IMR-90 (cell line): ENCODE measurements at regions not wholly inside any gene's neighbourhood (a gene's known extent, or its start where the extent isn't known, plus 50 kb on each side); places are given as distances from the start of the nearest gene placed in this dataset.

ENCODE experiments used
- ATAC-seq: fragments of 200-7000 bp; cut with Tn5 transposase; 2 replicates; pipeline ENCODE4 v1.9.1; 2020; ENCODE audit warnings: low read depth, mild to moderate bottlenecking, moderate library complexity
- BruUV-seq: library from RNA; stranded (reverse); fragments of 400-500 nt; replicated peaks from 2 replicates; lab custom pipeline; 2021; lab: Mats Ljungman, UMichigan
- CTCF ChIA-PET: fragments of 300-600 bp; formaldehyde crosslinking; extraction: SDS; loops from one replicate; lab custom pipeline; 2021; ENCODE audit warnings: antibody characterized with exemption; lab: Yijun Ruan, JAX
- POLR2A ChIA-PET: fragments of 300-600 bp; sonication (Branson Sonifier 250); formaldehyde crosslinking; loops from one replicate; lab custom pipeline; 2022; ENCODE audit warnings: antibody characterized with exemption; ENCODE audit not compliant: unreplicated experiment; lab: Charles Lee
- DNase-seq: peaks from one replicate; pipeline ENCODE4 v3.0.0; 2013
- H2AFZ ChIP-seq: replicated peaks from 2 replicates; pipeline ENCODE3; 2013; ENCODE audit warnings: low read length, mild to moderate bottlenecking; ENCODE audit not compliant: poor library complexity
- H2AK5ac ChIP-seq: 2 replicates; pipeline ENCODE4 v1.6.1; 2013; ENCODE audit warnings: low read depth, low read length, inconsistent platforms
- H2AK9ac ChIP-seq: replicated peaks from 2 replicates; pipeline ENCODE3; 2013; ENCODE audit warnings: mild to moderate bottlenecking, low read depth, low read length, moderate library complexity; ENCODE audit not compliant: poor library complexity
- H2BK120ac ChIP-seq: 2 replicates; pipeline ENCODE4 v1.6.1; 2013; ENCODE audit warnings: low read depth, low read length, inconsistent platforms
- H2BK15ac ChIP-seq: 3 replicates; pipeline ENCODE4 v1.6.1; 2013; ENCODE audit warnings: low read depth, low read length, inconsistent platforms
- H2BK20ac ChIP-seq: 2 replicates; pipeline ENCODE4 v1.6.1; 2013; ENCODE audit warnings: low read depth, mild to moderate bottlenecking, inconsistent platforms, low read length, moderate library complexity
- H2BK5ac ChIP-seq: 2 replicates; pipeline ENCODE4 v1.6.1; 2013; ENCODE audit warnings: mild to moderate bottlenecking, low read depth, low read length, inconsistent platforms; ENCODE audit not compliant: poor library complexity, severe bottlenecking
- H3K14ac ChIP-seq: replicated peaks from 2 replicates; pipeline ENCODE4 v1.6.1; 2013; ENCODE audit warnings: low read depth, low read length, inconsistent platforms
- H3K18ac ChIP-seq: 2 replicates; pipeline ENCODE4 v1.6.1; 2013; ENCODE audit warnings: low read depth, low read length, control low read depth
- H3K23ac ChIP-seq: 2 replicates; pipeline ENCODE4 v1.6.1; 2013; ENCODE audit warnings: low read depth, low read length, inconsistent platforms
- H3K27ac ChIP-seq: 2 replicates; pipeline ENCODE4 v1.5.1; 2013; ENCODE audit warnings: mild to moderate bottlenecking, control low read depth, low read length; ENCODE audit not compliant: insufficient read depth
- H3K27me3 ChIP-seq: 2 replicates; pipeline ENCODE4 v1.6.1; 2013; ENCODE audit warnings: low read length; ENCODE audit not compliant: control insufficient read depth, insufficient read depth
- H3K36me3 ChIP-seq: 2 replicates; pipeline ENCODE4 v1.6.1; 2013; ENCODE audit warnings: low read length, mixed read lengths; ENCODE audit not compliant: control insufficient read depth, insufficient read depth
- H3K4ac ChIP-seq: 2 replicates; pipeline ENCODE4 v1.6.1; 2013; ENCODE audit warnings: low read depth, low read length, inconsistent platforms
- H3K4me1 ChIP-seq: 2 replicates; pipeline ENCODE4 v1.6.1; 2013; ENCODE audit warnings: low read length, mixed read lengths; ENCODE audit not compliant: control insufficient read depth, insufficient read depth
- H3K4me2 ChIP-seq: 2 replicates; pipeline ENCODE4 v1.6.1; 2013; ENCODE audit warnings: low read depth, mild to moderate bottlenecking, control low read depth, low read length, moderate library complexity
- H3K4me3 ChIP-seq: 2 replicates; pipeline ENCODE4 v1.5.1; 2013; ENCODE audit warnings: low read depth, mild to moderate bottlenecking, control low read depth, low read length, moderate library complexity; ENCODE audit not compliant: insufficient read depth
- H3K56ac ChIP-seq: 2 replicates; pipeline ENCODE4 v1.6.1; 2013; ENCODE audit warnings: low read length, inconsistent platforms; ENCODE audit not compliant: insufficient read depth; ENCODE audit errors: extremely low read depth
- H3K79me1 ChIP-seq, 2 experiments: 2 replicates each; pipeline ENCODE4 v1.6.1; 2013; ENCODE audit warnings: low read length in 2 of 2, inconsistent platforms in 1 of 2, low read depth in 1 of 2
- H3K9ac ChIP-seq: 2 replicates; pipeline ENCODE4 v1.6.1; 2013; ENCODE audit warnings: low read depth, low read length, control low read depth
- H3K9me1 ChIP-seq: 2 replicates; pipeline ENCODE4 v1.6.1; 2013; ENCODE audit warnings: low read length, inconsistent platforms; ENCODE audit not compliant: insufficient read depth
- H3K9me3 ChIP-seq: 2 replicates; pipeline ENCODE4 v1.6.1; 2013; ENCODE audit warnings: low read length; ENCODE audit not compliant: control insufficient read depth, insufficient read depth
- H4K20me1 ChIP-seq: 2 replicates; pipeline ENCODE4 v1.6.1; 2013; ENCODE audit warnings: low read length, inconsistent platforms; ENCODE audit not compliant: insufficient read depth
- H4K5ac ChIP-seq: 2 replicates; pipeline ENCODE4 v1.6.1; 2013; ENCODE audit warnings: mild to moderate bottlenecking, low read depth, low read length, control low read depth
- H4K8ac ChIP-seq, 2 experiments: 2 replicates each; pipeline ENCODE4 v1.6.1; 2013; ENCODE audit warnings: low read depth in 2 of 2, low read length in 2 of 2, control low read depth in 1 of 2, inconsistent platforms in 1 of 2
- H4K91ac ChIP-seq: 2 replicates; pipeline ENCODE4 v1.6.1; 2013; ENCODE audit warnings: low read depth, low read length, inconsistent platforms; ENCODE audit not compliant: insufficient read depth
- BHLHE40 ChIP-seq: fragments of 150-350 bp; IDR thresholded peaks from 2 replicates; pipeline ENCODE4 v1.6.1; 2016; ENCODE audit warnings: mild to moderate bottlenecking, low read depth, low read length
- CEBPB ChIP-seq: IDR thresholded peaks from 2 replicates; pipeline ENCODE4 v1.6.1; 2012; ENCODE audit warnings: low read depth, low read length, improper control_type of control experiment
- CHD1 ChIP-seq: IDR thresholded peaks from 2 replicates; pipeline ENCODE4 v1.6.1; 2012; ENCODE audit warnings: low read depth, low read length, improper control_type of control experiment
- FOS ChIP-seq: fragments of 150-350 bp; IDR thresholded peaks from 2 replicates; pipeline ENCODE4 v1.6.1; 2016; ENCODE audit warnings: low read depth, low read length
- MAFK ChIP-seq: IDR thresholded peaks from 2 replicates; pipeline ENCODE4 v1.6.1; 2012; ENCODE audit warnings: low read depth, low read length, improper control_type of control experiment
- MAZ ChIP-seq: IDR thresholded peaks from 2 replicates; pipeline ENCODE4 v1.6.1; 2012; ENCODE audit warnings: low read depth, mild to moderate bottlenecking, low read length, improper control_type of control experiment, moderate library complexity, borderline replicate concordance
- MXI1 ChIP-seq: IDR thresholded peaks from 2 replicates; pipeline ENCODE4 v1.6.1; 2012; ENCODE audit warnings: low read depth, mild to moderate bottlenecking, low read length, moderate library complexity, borderline replicate concordance
- NFE2L2 ChIP-seq: fragments of 150-350 bp; IDR thresholded peaks from 2 replicates; pipeline ENCODE4 v1.6.1; 2016; ENCODE audit warnings: low read depth, mild to moderate bottlenecking, low read length
- POLR2A ChIP-seq: IDR thresholded peaks from 2 replicates; pipeline ENCODE4 v1.6.1; 2012; ENCODE audit warnings: mild to moderate bottlenecking, low read depth, low read length
- RAD21 ChIP-seq: IDR thresholded peaks from 2 replicates; pipeline ENCODE4 v1.6.1; 2012; ENCODE audit warnings: low read length, improper control_type of control experiment
- RCOR1 ChIP-seq: IDR thresholded peaks from 2 replicates; pipeline ENCODE4 v1.6.1; 2012; ENCODE audit warnings: mild to moderate bottlenecking, low read length, improper control_type of control experiment; ENCODE audit not compliant: insufficient replicate concordance
- RFX5 ChIP-seq: IDR thresholded peaks from 2 replicates; pipeline ENCODE4 v1.8.0; 2012; ENCODE audit warnings: low read depth, mild to moderate bottlenecking, low read length, moderate library complexity
- SMC3 ChIP-seq: fragments of 150-350 bp; IDR thresholded peaks from 2 replicates; pipeline ENCODE4 v1.6.1; 2016; ENCODE audit warnings: low read depth, mild to moderate bottlenecking, antibody characterized with exemption, low read length, moderate library complexity
- WGBS, 2 experiments: methylation state at CpG; one replicate each; pipeline versions ENCODE4 v1.1.5 to v1.1.7; 2013; ENCODE audit warnings: missing lambda C conversion rate in 2 of 2; ENCODE audit not compliant: insufficient read length in 1 of 2; ENCODE audit errors: extremely low coverage in 2 of 2; 5-methylcytosine and 5-hydroxymethylcytosine counted together
- dilution Hi-C: fragments of 300-500 bp; cut with HindIII; formaldehyde crosslinking; loops from one replicate; pipeline ENCODE4 v1.14.3; 2018; ENCODE audit warnings: low sequenced_read_pairs; ENCODE audit not compliant: unreplicated experiment
- in situ Hi-C: fragments of 300-500 bp; cut with MboI; formaldehyde crosslinking; loops from 3 replicates; pipeline ENCODE4 v1.14.3; 2019; ENCODE audit warnings: low sequenced_read_pairs, inconsistent platforms, mixed read lengths
- intact Hi-C: fragments of 100-400 bp; cut with micrococcal nuclease; formaldehyde crosslinking; loops from 2 replicates; pipeline ENCODE4 v1.10.0; 2022
- TF ChIP-seq, protein P1 (sequence below): fragments of 150-350 bp; IDR thresholded peaks from 2 replicates; pipeline ENCODE4 v1.6.1; 2016; ENCODE audit warnings: low read depth, mild to moderate bottlenecking, low read length, moderate library complexity, borderline replicate concordance
- TF ChIP-seq, protein P2 (sequence below): conservative IDR thresholded peaks from 2 replicates; pipeline ENCODE4 v1.5.1; 2012; ENCODE audit warnings: mild to moderate bottlenecking, low read depth, low read length, improper control_type of control experiment
- TF ChIP-seq, protein P3 (sequence below): fragments of 150-350 bp; IDR thresholded peaks from 2 replicates; pipeline ENCODE4 v1.6.1; 2017; ENCODE audit warnings: mild to moderate bottlenecking, antibody characterized with exemption, low read length, low read depth

DNA sequence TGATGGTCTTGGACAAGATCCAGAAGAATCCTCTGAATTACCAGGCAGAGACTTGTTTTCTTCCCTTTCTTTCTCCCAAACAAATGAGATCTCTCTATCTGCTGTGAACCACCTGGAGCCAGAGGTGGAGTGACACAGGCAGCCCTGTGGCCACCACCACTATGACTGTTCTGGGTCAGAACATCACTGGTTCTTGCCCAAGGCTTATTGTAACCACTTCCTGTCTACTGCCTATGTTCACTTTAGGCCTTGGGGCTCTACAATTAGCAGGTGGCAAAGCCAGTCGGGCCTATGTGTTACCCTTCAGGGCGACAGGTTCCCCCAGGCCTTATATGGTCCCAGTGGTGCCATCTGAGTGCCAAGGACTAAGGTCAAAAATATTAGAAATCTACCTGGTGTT lies 161.2 kb downstream of the GLUD2 start:
- H3K27me3 ChIP-seq = no peaks in the 10 kb centered on the region
- no peak for ATAC-seq
- H3K4me1 ChIP-seq = no peaks in the 10 kb centered on the region
- H4K8ac ChIP-seq = no peak overlapping the region
- dilution Hi-C loops (no loop called here), intact Hi-C loops (no loop called here), in situ Hi-C loops (no loop called here)
- no peak overlapping the region for H2AFZ ChIP-seq
- H4K91ac ChIP-seq = no peak overlapping the region
- TF ChIP-seq RFX5 (no peak), RAD21 (no peak), MXI1 (no peak), MAFK (no peak), FOS (no peak), BHLHE40 (no peak), SMC3 (no peak), MAZ (no peak), NFE2L2 (no peak), CHD1 (no peak), CEBPB (no peak), POLR2A (no peak), RCOR1 (no peak)
- TF ChIP-seq, protein P1, sequence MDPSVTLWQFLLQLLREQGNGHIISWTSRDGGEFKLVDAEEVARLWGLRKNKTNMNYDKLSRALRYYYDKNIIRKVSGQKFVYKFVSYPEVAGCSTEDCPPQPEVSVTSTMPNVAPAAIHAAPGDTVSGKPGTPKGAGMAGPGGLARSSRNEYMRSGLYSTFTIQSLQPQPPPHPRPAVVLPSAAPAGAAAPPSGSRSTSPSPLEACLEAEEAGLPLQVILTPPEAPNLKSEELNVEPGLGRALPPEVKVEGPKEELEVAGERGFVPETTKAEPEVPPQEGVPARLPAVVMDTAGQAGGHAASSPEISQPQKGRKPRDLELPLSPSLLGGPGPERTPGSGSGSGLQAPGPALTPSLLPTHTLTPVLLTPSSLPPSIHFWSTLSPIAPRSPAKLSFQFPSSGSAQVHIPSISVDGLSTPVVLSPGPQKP = no peak
- TF ChIP-seq, protein P2, sequence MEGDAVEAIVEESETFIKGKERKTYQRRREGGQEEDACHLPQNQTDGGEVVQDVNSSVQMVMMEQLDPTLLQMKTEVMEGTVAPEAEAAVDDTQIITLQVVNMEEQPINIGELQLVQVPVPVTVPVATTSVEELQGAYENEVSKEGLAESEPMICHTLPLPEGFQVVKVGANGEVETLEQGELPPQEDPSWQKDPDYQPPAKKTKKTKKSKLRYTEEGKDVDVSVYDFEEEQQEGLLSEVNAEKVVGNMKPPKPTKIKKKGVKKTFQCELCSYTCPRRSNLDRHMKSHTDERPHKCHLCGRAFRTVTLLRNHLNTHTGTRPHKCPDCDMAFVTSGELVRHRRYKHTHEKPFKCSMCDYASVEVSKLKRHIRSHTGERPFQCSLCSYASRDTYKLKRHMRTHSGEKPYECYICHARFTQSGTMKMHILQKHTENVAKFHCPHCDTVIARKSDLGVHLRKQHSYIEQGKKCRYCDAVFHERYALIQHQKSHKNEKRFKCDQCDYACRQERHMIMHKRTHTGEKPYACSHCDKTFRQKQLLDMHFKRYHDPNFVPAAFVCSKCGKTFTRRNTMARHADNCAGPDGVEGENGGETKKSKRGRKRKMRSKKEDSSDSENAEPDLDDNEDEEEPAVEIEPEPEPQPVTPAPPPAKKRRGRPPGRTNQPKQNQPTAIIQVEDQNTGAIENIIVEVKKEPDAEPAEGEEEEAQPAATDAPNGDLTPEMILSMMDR = no peak
- TF ChIP-seq, protein P3, sequence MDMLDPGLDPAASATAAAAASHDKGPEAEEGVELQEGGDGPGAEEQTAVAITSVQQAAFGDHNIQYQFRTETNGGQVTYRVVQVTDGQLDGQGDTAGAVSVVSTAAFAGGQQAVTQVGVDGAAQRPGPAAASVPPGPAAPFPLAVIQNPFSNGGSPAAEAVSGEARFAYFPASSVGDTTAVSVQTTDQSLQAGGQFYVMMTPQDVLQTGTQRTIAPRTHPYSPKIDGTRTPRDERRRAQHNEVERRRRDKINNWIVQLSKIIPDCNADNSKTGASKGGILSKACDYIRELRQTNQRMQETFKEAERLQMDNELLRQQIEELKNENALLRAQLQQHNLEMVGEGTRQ = no peak
- H3K27ac ChIP-seq = no peak overlapping the region
- H3K56ac ChIP-seq = no peak overlapping the region
- no peaks in the 10 kb centered on the region; the same call in 1 of the 2 replicates for H3K9me3 ChIP-seq
- H3K36me3 ChIP-seq = no peaks in the 10 kb centered on the region
- H2AK5ac ChIP-seq = no peak overlapping the region
- POLR2A ChIA-PET = no interaction called here
- no peak overlapping the region for H3K4ac ChIP-seq
- H2BK5ac ChIP-seq = no peak overlapping the region
- H3K18ac ChIP-seq = no peak overlapping the region
- H3K14ac ChIP-seq = no peak overlapping the region
- DNase-seq = no peak
- CTCF ChIA-PET = interaction anchor here (0.6 kb wide), 1 partner anchor 1194 kb away, joined by 3 read pairs; no protein-coding TSS in a partner anchor
- no peaks in the 10 kb centered on the region for H3K79me1 ChIP-seq
- H2BK120ac ChIP-seq = no peak overlapping the region
- no TSS peak for BruUV-seq
- H2BK15ac ChIP-seq = no peak overlapping the region
- no peak overlapping the region for H3K23ac ChIP-seq
- no peak overlapping the region for H4K5ac ChIP-seq
- H4K20me1 ChIP-seq = no peaks in the 10 kb centered on the region
- H3K4me3 ChIP-seq = no peak overlapping the region
- H3K4me2 ChIP-seq = no peak overlapping the region
- no CpG with 5 or more reads among the region's 2 CpGs for WGBS, 2 experiments
- no peak overlapping the region for H2BK20ac ChIP-seq
- no peaks in the 10 kb centered on the region for H3K9me1 ChIP-seq
- no peak overlapping the region for H3K9ac ChIP-seq
- H2AK9ac ChIP-seq = no peak overlapping the region
